ENCODE measurements at regions not wholly inside any gene's neighbourhood (a gene's known extent, or its start where the extent isn't known, plus 50 kb on each side); places are given as distances from the start of the nearest gene placed in this dataset.
"Not testable (repeated sequence)": the region's sequence is repeated elsewhere in the genome, so short reads cannot be mapped to it uniquely, and the experiment has no call there.

- no peak for DNase-seq (ENCODE audit: extremely low read depth, insufficient read length)
- Histone ChIP-seq H3K27me3 (replicated peaks; ENCODE audit: control insufficient read depth, insufficient read depth, low read length) (no peaks in the 10 kb centered on the region), H3K36me3 (ENCODE audit: control insufficient read depth, insufficient read depth, low read length) (no peaks in the 10 kb centered on the region), H3K4me3 (replicated peaks; ENCODE audit: low read depth, low read length) (no peak overlapping the region)
- no peak for TF ChIP-seq CTCF (IDR thresholded peaks at IDR 0.05; ENCODE audit: insufficient read depth, low read length, poor library complexity, severe bottlenecking)
Observed at GRCh38 chr5:20949636-20950035, 961.6 kb upstream of the CDH18 start.

- H3K4me3 ChIP-seq (replicated peaks; ENCODE audit: low read depth, low read length); H3K27me3 ChIP-seq (replicated peaks; ENCODE audit: control insufficient read depth, insufficient read depth, low read length); H3K36me3 ChIP-seq (ENCODE audit: control insufficient read depth, insufficient read depth, low read length); DNase-seq (ENCODE audit: extremely low read depth, insufficient read length): not testable (repeated sequence)
Observed at GRCh38 chr5:20943183-20943971, 955.4 kb upstream of the CDH18 start.

GRCh38 chr5:20942603-20943002 lies 954.6 kb upstream of the CDH18 start:
- DNase-seq (ENCODE audit: extremely low read depth, insufficient read length); H3K27me3 ChIP-seq (replicated peaks; ENCODE audit: control insufficient read depth, insufficient read depth, low read length); H3K36me3 ChIP-seq (ENCODE audit: control insufficient read depth, insufficient read depth, low read length); H3K4me3 ChIP-seq (replicated peaks; ENCODE audit: low read depth, low read length): not testable (repeated sequence)

GRCh38 chr5:20940786-20941185 lies 952.8 kb upstream of the CDH18 start:
- not testable (repeated sequence) for H3K27me3 ChIP-seq (replicated peaks; ENCODE audit: control insufficient read depth, insufficient read depth, low read length); DNase-seq (ENCODE audit: extremely low read depth, insufficient read length); H3K4me3 ChIP-seq (replicated peaks; ENCODE audit: low read depth, low read length)

GRCh38 chr5:20890936-20891335 lies 902.9 kb upstream of the CDH18 start:
- DNase-seq (ENCODE audit: extremely low read depth, insufficient read length); H3K4me3 ChIP-seq (replicated peaks; ENCODE audit: low read depth, low read length); H3K36me3 ChIP-seq (ENCODE audit: control insufficient read depth, insufficient read depth, low read length); H3K27me3 ChIP-seq (replicated peaks; ENCODE audit: control insufficient read depth, insufficient read depth, low read length): not testable (repeated sequence)

More at GRCh38 chr5:20940786-20941185, 952.8 kb upstream of the CDH18 start:
- not testable (repeated sequence) for H3K36me3 ChIP-seq (ENCODE audit: control insufficient read depth, insufficient read depth, low read length)

GRCh38 chr5:20875726-20876125 lies 887.7 kb upstream of the CDH18 start:
- DNase-seq (ENCODE audit: extremely low read depth, insufficient read length); H3K27me3 ChIP-seq (replicated peaks; ENCODE audit: control insufficient read depth, insufficient read depth, low read length); H3K4me3 ChIP-seq (replicated peaks; ENCODE audit: low read depth, low read length); H3K36me3 ChIP-seq (ENCODE audit: control insufficient read depth, insufficient read depth, low read length): not testable (repeated sequence)

GRCh38 chr5:20865892-20866291 lies 877.9 kb upstream of the CDH18 start:
- not testable (repeated sequence) for H3K27me3 ChIP-seq (replicated peaks; ENCODE audit: control insufficient read depth, insufficient read depth, low read length); H3K4me3 ChIP-seq (replicated peaks; ENCODE audit: low read depth, low read length); DNase-seq (ENCODE audit: extremely low read depth, insufficient read length); H3K36me3 ChIP-seq (ENCODE audit: control insufficient read depth, insufficient read depth, low read length)

GRCh38 chr5:20833081-20833627 lies 845.2 kb upstream of the CDH18 start:
- Histone ChIP-seq H3K27me3 (replicated peaks; ENCODE audit: control insufficient read depth, insufficient read depth, low read length) (no peaks in the 10 kb centered on the region), H3K4me3 (replicated peaks; ENCODE audit: low read depth, low read length) (no peak overlapping the region), H3K36me3 (ENCODE audit: control insufficient read depth, insufficient read depth, low read length) (no peaks in the 10 kb centered on the region)
- no peak for TF ChIP-seq CTCF (IDR thresholded peaks at IDR 0.05; ENCODE audit: insufficient read depth, low read length, poor library complexity, severe bottlenecking)
- no peak for DNase-seq (ENCODE audit: extremely low read depth, insufficient read length)

All from GM06990 (cell line).